D721Med (cell line): ENCODE measurements at regions not wholly inside any gene's neighbourhood (a gene's known extent, or its start where the extent isn't known, plus 50 kb on each side); places are given as distances from the start of the nearest gene placed in this dataset.
"Not testable (repeated sequence)": the region's sequence is repeated elsewhere in the genome, so short reads cannot be mapped to it uniquely, and the experiment has no call there.

ENCODE experiments used
- DNase-seq: peaks from one replicate; pipeline ENCODE4 v3.0.0; 2011; ENCODE audit warnings: low spot score; ENCODE audit not compliant: insufficient read length
- FAIRE-seq: peaks from 2 replicates; lab custom pipeline; 2011; peaks lifted over from hg19 to GRCh38; lab: Jason Lieb, UNC
- CTCF ChIP-seq: IDR thresholded peaks from 2 replicates; pipeline ENCODE4 v1.5.1; 2012; ENCODE audit warnings: mild to moderate bottlenecking, control low read depth; ENCODE audit not compliant: insufficient read depth; ENCODE audit errors: missing control alignments

- FAIRE-seq (no peak), DNase-seq (no peak)
- TF ChIP-seq CTCF, result no peak
Measured at GRCh38 chr1:198417039-198417438, 123.4 kb downstream of the ATP6V1G3 start.

GRCh38 chr1:198416296-198416695, 124.2 kb downstream of the ATP6V1G3 start:
- no peak for FAIRE-seq
- TF ChIP-seq CTCF, result no peak
- DNase-seq, result no peak

- TF ChIP-seq CTCF, result no peak
Measured at GRCh38 chr1:198411240-198411639, 129.2 kb downstream of the ATP6V1G3 start.

GRCh38 chr1:198408716-198409115, 131.8 kb downstream of the ATP6V1G3 start:
- TF ChIP-seq CTCF, result no peak
- no peak for DNase-seq
- FAIRE-seq, result no peak

More at GRCh38 chr1:198411240-198411639, 129.2 kb downstream of the ATP6V1G3 start:
- DNase-seq (no peak), FAIRE-seq (no peak)

- not testable (repeated sequence) for DNase-seq, FAIRE-seq
Measured at GRCh38 chr1:198404632-198405031, 135.8 kb downstream of the ATP6V1G3 start.

- no peak for TF ChIP-seq CTCF
- FAIRE-seq, result no peak
Measured at GRCh38 chr1:198400063-198400462, 140.4 kb downstream of the ATP6V1G3 start.

GRCh38 chr1:198399452-198399851, 141.0 kb downstream of the ATP6V1G3 start:
- DNase-seq (no peak), FAIRE-seq (no peak)

More at GRCh38 chr1:198400063-198400462, 140.4 kb downstream of the ATP6V1G3 start:
- DNase-seq, result no peak

More at GRCh38 chr1:198399452-198399851, 141.0 kb downstream of the ATP6V1G3 start:
- no peak for TF ChIP-seq CTCF
